Endothelial cell (in vitro differentiated cells): ENCODE measurements at regions not wholly inside any gene's neighbourhood (a gene's known extent, or its start where the extent isn't known, plus 50 kb on each side); places are given as distances from the start of the nearest gene placed in this dataset.
A peak's percentile ranks its signal among the peaks of the same experiment; 100 is the strongest.

Source experiments
- DNase-seq: peaks from one replicate; pipeline ENCODE4 v3.0.0; 2021; ENCODE audit warnings: low spot score
- H3K27ac Mint-ChIP-seq: one replicate; pipeline ENCODE4 v1.8.0; 2021; ENCODE audit warnings: mixed read lengths, inconsistent platforms; ENCODE audit not compliant: unreplicated experiment
- H3K27me3 Mint-ChIP-seq: one replicate; pipeline ENCODE4 v1.8.0; 2021; ENCODE audit warnings: mild to moderate bottlenecking, moderate library complexity, mixed read lengths, inconsistent platforms; ENCODE audit not compliant: unreplicated experiment
- H3K36me3 Mint-ChIP-seq: one replicate; pipeline ENCODE4 v1.8.0; 2021; ENCODE audit warnings: mild to moderate bottlenecking, low read depth, mixed read lengths, inconsistent platforms; ENCODE audit not compliant: unreplicated experiment
- H3K4me1 Mint-ChIP-seq: one replicate; pipeline ENCODE4 v1.8.0; 2021; ENCODE audit warnings: mild to moderate bottlenecking, mixed read lengths, inconsistent platforms; ENCODE audit not compliant: unreplicated experiment
- H3K4me3 Mint-ChIP-seq: one replicate; pipeline ENCODE4 v1.8.0; 2021; ENCODE audit warnings: mild to moderate bottlenecking, mixed read lengths, inconsistent platforms; ENCODE audit not compliant: unreplicated experiment
- H3K9me3 Mint-ChIP-seq: one replicate; pipeline ENCODE4 v1.8.0; 2021; ENCODE audit warnings: mixed read lengths, inconsistent platforms; ENCODE audit not compliant: unreplicated experiment
- TF ChIP-seq, protein P1 (sequence below): fragments of 200-600 bp; sonication (generic); IDR thresholded peaks from one replicate; pipeline ENCODE4 v1.5.0; 2021; ENCODE audit warnings: antibody characterized with exemption; ENCODE audit not compliant: unreplicated experiment

DNA sequence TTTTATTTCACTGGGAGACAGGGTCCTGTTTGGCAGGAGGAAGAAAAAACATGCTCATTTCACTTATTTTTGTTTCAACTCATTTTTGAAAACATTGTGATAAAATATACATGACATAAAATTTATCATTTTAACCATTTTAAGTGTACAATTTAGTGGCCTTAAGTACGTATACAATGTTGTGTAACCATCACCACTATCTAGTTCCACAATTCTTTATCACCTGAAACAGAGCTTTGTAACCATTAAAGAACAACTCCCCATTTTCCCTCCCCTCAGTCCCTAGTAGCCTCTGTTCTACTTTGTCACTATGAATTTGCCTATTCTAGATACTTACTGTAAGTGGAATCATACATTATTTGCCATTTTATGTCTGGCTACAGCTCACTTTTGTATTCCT is 143.8 kb downstream of the GPAT3 start:
- TF ChIP-seq, protein P1, sequence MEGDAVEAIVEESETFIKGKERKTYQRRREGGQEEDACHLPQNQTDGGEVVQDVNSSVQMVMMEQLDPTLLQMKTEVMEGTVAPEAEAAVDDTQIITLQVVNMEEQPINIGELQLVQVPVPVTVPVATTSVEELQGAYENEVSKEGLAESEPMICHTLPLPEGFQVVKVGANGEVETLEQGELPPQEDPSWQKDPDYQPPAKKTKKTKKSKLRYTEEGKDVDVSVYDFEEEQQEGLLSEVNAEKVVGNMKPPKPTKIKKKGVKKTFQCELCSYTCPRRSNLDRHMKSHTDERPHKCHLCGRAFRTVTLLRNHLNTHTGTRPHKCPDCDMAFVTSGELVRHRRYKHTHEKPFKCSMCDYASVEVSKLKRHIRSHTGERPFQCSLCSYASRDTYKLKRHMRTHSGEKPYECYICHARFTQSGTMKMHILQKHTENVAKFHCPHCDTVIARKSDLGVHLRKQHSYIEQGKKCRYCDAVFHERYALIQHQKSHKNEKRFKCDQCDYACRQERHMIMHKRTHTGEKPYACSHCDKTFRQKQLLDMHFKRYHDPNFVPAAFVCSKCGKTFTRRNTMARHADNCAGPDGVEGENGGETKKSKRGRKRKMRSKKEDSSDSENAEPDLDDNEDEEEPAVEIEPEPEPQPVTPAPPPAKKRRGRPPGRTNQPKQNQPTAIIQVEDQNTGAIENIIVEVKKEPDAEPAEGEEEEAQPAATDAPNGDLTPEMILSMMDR: no peak
- Mint-ChIP-seq H3K9me3 (no peaks in the 10 kb centered on the region), H3K4me3 (no peak overlapping the region), H3K36me3 (no peaks in the 10 kb centered on the region), H3K27ac (no peak overlapping the region), H3K27me3 (peaks cover 2% of the 10 kb centered on the region), H3K4me1 (peaks cover 9% of the 10 kb centered on the region)
- no peak for DNase-seq

DNA sequence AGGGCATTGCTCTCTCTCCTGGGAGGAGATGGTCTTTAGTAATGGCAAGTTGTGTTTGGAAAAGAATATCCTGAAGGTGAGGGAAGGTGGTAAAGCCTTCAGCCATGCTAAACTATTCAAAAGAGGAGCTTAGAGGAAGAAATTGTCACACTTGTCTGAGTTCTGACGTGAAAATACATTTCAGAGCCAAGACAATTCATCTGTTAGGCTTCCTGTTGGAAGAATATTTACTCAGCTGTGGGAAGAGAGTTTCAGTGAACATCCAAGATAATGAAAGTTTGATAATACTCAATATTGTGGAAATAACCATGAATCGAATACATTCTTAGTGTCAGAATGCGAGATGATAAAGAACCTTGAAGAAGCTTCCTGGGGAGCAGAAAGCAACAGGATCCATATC is 143.3 kb downstream of the GPAT3 start:
- Mint-ChIP-seq H3K4me1 (peaks cover 9% of the 10 kb centered on the region), H3K27ac (peak overlapping the region; percentile 43), H3K27me3 (peaks cover under 1% of the 10 kb centered on the region), H3K9me3 (no peaks in the 10 kb centered on the region), H3K4me3 (no peak overlapping the region), H3K36me3 (no peaks in the 10 kb centered on the region)
- TF ChIP-seq, protein P1: no peak
- no peak for DNase-seq

DNA sequence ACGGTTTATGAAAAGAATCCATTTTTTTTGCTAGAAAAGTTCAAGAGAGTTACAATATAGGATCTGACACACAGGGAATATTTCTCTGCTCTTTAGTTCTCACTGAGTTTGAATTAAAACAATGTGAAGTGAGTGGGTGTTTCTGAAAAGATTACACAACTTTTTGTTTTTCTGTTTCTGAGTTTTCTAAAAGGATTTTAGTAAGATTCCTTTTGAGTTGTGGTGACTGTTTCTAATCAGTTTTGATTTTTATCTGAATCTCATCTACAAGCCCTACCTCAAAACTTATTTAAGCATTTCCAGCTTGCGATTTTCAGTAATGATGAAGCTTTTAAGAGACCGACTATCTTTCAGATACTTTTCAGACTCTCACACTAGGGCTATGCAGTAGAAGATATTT is 141.7 kb downstream of the GPAT3 start:
- Mint-ChIP-seq H3K9me3 (no peaks in the 10 kb centered on the region), H3K36me3 (no peaks in the 10 kb centered on the region), H3K4me3 (no peak overlapping the region), H3K4me1 (peaks cover 9% of the 10 kb centered on the region), H3K27me3 (no peaks in the 10 kb centered on the region), H3K27ac (no peak overlapping the region)
- TF ChIP-seq, protein P1: no peak
- no peak for DNase-seq

DNA sequence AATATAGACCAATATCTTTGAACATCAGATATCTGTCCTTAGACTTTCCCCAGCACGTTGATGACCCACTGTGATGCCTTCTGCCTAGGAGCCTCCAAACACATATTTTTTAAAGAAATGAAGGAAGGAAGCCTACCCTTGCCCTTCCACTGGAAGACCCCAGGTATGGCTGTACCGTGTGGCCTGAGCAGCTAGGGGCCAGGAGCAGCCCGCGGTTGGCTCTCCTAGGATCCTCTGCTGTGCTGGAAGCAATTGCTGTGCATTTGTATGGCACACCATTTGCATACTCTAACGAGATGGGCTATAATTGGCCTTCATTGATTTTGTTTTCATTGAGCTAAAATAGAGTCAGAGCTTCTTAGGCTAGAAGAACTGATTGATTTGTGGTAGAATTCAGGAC is 128.8 kb downstream of the GPAT3 start:
- H3K27me3 Mint-ChIP-seq: no peaks in the 10 kb centered on the region
- no peaks in the 10 kb centered on the region for H3K9me3 Mint-ChIP-seq
- TF ChIP-seq, protein P1: no peak
- no peak overlapping the region for H3K27ac Mint-ChIP-seq
- no peak for DNase-seq
- peaks cover 27% of the 10 kb centered on the region for H3K4me1 Mint-ChIP-seq
- H3K4me3 Mint-ChIP-seq: no peak overlapping the region
- no peaks in the 10 kb centered on the region for H3K36me3 Mint-ChIP-seq

DNA sequence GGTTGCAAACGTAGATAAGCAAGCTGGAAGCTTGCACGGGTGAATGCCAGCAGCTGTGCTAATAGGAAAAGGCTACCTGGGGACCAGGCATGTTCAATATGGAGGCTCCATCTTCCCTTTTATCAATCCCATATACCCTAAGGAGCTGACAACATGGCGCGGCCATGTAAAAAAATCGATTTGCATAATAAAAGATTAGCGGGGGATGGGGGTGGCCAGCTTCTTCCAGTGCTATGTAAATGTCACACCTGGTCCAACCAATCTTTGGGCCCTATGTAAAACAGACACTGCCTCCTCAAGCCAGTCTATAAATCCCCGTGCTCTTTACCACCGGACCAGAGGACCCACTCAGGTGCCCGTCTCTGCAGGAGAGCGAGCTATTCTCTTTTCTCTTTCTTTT is 128.2 kb downstream of the GPAT3 start:
- no peak overlapping the region for H3K27ac Mint-ChIP-seq
- no peak overlapping the region for H3K4me3 Mint-ChIP-seq
- no peaks in the 10 kb centered on the region for H3K27me3 Mint-ChIP-seq
- TF ChIP-seq, protein P1: no peak
- no peaks in the 10 kb centered on the region for H3K9me3 Mint-ChIP-seq
- H3K4me1 Mint-ChIP-seq: peaks cover 30% of the 10 kb centered on the region
- no peak for DNase-seq
- no peaks in the 10 kb centered on the region for H3K36me3 Mint-ChIP-seq
